ENCODE measurements at regions not wholly inside any gene's neighbourhood (a gene's known extent, or its start where the extent isn't known, plus 50 kb on each side); places are given as distances from the start of the nearest gene placed in this dataset.

DNA sequence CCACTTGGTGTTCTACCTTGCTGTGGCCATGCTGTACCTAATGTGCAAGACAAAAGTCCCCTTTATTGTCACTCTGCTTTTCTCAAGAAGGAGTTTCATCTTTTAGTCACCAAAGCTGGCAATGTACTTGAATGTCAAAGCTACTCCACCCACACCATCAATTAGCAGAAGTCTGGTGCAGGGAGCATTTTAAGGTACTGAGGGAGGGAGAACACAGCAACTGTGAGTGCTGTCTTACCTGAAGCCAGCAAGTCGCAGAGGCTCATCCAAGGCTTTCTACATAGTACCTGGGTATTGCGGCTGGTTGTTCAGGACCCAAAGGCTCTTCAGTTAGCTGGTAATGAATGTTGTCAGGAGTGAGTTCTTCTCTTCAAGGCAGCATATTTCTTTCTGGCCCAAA lies 820.4 kb downstream of the OTOL1 start:
- TF ChIP-seq, protein P1, sequence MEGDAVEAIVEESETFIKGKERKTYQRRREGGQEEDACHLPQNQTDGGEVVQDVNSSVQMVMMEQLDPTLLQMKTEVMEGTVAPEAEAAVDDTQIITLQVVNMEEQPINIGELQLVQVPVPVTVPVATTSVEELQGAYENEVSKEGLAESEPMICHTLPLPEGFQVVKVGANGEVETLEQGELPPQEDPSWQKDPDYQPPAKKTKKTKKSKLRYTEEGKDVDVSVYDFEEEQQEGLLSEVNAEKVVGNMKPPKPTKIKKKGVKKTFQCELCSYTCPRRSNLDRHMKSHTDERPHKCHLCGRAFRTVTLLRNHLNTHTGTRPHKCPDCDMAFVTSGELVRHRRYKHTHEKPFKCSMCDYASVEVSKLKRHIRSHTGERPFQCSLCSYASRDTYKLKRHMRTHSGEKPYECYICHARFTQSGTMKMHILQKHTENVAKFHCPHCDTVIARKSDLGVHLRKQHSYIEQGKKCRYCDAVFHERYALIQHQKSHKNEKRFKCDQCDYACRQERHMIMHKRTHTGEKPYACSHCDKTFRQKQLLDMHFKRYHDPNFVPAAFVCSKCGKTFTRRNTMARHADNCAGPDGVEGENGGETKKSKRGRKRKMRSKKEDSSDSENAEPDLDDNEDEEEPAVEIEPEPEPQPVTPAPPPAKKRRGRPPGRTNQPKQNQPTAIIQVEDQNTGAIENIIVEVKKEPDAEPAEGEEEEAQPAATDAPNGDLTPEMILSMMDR (conservative IDR thresholded peaks at IDR 0.05), result no peak

DNA sequence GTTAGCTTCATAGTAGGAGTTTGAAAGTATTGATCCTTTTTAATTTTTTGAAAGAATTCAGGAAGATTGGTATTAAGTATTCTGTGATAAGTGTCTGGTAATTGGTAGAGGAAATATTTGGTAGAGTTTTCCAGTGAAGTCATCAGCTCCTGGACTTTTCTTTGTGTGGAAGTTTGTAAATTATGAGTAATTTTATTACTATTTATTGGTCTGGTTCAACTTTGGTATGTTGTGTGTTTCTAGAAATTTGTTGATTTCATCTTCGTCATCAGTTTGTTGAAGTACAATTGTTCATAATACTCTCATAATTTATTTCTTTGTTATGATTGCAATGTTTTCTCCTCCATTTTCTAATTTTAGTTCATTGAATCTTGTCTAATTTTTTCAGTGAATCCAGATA lies 832.0 kb downstream of the OTOL1 start:
- H3K36me3 Mint-ChIP-seq (ENCODE audit: low read depth), result no peaks in the 10 kb centered on the region
- DNase-seq (ENCODE audit: low read depth, low spot score), result no peak
- no peaks in the 10 kb centered on the region for H3K27me3 Mint-ChIP-seq (ENCODE audit: low read depth)
- H3K27ac Mint-ChIP-seq (ENCODE audit: unreplicated experiment), result no peak overlapping the region
- no peaks in the 10 kb centered on the region for H3K4me1 Mint-ChIP-seq
- H3K9me3 Mint-ChIP-seq, result no peaks in the 10 kb centered on the region
- TF ChIP-seq, protein P1 (conservative IDR thresholded peaks at IDR 0.05), result no peak
- no peak overlapping the region for H3K4me3 Mint-ChIP-seq

More for the DNA sequence above, 820.4 kb downstream of the OTOL1 start:
- Mint-ChIP-seq H3K9me3 (peaks cover 18% of the 10 kb centered on the region), H3K27me3 (ENCODE audit: low read depth) (no peaks in the 10 kb centered on the region), H3K36me3 (ENCODE audit: low read depth) (no peaks in the 10 kb centered on the region), H3K4me3 (no peak overlapping the region), H3K27ac (ENCODE audit: unreplicated experiment) (no peak overlapping the region), H3K4me1 (no peaks in the 10 kb centered on the region)
- DNase-seq (ENCODE audit: low read depth, low spot score), result no peak

DNA sequence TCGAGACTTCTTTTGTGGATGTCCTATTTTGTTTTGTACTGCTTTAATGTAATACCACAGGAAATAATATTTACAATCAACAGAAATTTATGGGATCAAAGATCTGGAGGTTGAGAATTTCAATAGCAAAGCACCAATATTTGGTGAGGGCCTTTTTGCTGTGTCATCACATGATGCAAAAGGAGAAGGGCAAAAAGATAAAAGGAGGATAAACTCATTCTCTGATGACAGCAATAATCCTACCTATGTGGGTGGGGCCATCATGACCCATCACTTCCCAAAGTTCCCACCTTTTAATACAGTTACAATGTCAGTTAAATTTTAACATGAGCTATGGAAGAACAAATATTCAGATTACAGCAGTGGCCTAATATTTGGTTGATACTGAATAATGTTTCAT lies 832.9 kb downstream of the OTOL1 start:
- no peak overlapping the region for H3K27ac Mint-ChIP-seq (ENCODE audit: unreplicated experiment)
- no peak for DNase-seq (ENCODE audit: low read depth, low spot score)
- no peak overlapping the region for H3K4me3 Mint-ChIP-seq
- peaks cover 7% of the 10 kb centered on the region for H3K9me3 Mint-ChIP-seq
- TF ChIP-seq, protein P1 (conservative IDR thresholded peaks at IDR 0.05), result no peak
- H3K27me3 Mint-ChIP-seq (ENCODE audit: low read depth), result no peaks in the 10 kb centered on the region
- no peaks in the 10 kb centered on the region for H3K36me3 Mint-ChIP-seq (ENCODE audit: low read depth)
- no peaks in the 10 kb centered on the region for H3K4me1 Mint-ChIP-seq

DNA sequence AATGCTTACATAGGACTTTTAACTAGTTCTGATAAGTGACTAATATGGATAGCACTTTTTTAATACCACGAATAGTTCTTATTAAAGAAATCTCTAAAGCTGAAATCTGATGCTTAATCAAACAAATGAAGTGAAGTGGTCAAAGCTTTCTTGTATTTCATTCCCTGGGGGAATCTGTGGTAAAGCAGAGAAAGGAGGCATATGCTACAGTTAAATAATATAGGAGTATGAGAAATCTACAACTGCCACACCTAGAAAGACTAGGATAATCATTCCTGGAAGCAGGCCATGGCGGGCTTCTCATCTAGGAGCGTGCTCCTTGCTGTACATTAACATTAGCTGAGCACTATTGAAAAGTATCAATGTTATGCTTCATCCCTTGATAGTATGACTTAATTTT lies 835.7 kb downstream of the OTOL1 start:
- no peak overlapping the region for H3K27ac Mint-ChIP-seq (ENCODE audit: unreplicated experiment)

DNA sequence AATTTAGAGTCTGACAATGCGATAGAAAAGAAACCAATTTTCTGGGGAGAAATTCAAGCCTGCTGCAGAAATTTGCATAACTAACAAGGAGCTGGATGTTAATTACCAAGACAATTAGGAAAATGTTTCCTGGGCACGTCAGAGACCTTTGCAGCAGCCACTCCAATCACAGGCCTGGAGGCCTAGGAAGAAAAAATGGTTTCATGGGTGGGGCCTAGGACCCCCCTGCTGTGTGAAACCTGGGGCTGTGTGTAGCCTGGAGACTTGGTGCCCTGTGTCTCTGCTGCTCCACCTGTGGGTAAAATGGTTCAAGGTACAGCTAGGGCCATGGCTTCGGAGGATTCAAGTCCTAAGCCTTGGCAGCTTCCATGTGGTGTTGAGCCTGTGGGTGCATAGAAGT lies 837.9 kb downstream of the OTOL1 start:
- peaks cover 9% of the 10 kb centered on the region for H3K9me3 Mint-ChIP-seq
- no peaks in the 10 kb centered on the region for H3K36me3 Mint-ChIP-seq (ENCODE audit: low read depth)
- DNase-seq (ENCODE audit: low read depth, low spot score), result no peak
- H3K27me3 Mint-ChIP-seq (ENCODE audit: low read depth), result no peaks in the 10 kb centered on the region
- H3K27ac Mint-ChIP-seq (ENCODE audit: unreplicated experiment), result no peak overlapping the region
- TF ChIP-seq, protein P1 (conservative IDR thresholded peaks at IDR 0.05), result no peak
- H3K4me1 Mint-ChIP-seq, result no peaks in the 10 kb centered on the region
- H3K4me3 Mint-ChIP-seq, result no peak overlapping the region

More for the DNA sequence above, 835.7 kb downstream of the OTOL1 start:
- no peak overlapping the region for H3K4me3 Mint-ChIP-seq
- H3K36me3 Mint-ChIP-seq (ENCODE audit: low read depth), result no peaks in the 10 kb centered on the region
- H3K4me1 Mint-ChIP-seq, result no peaks in the 10 kb centered on the region
- peaks cover 9% of the 10 kb centered on the region for H3K9me3 Mint-ChIP-seq
- no peaks in the 10 kb centered on the region for H3K27me3 Mint-ChIP-seq (ENCODE audit: low read depth)
- TF ChIP-seq, protein P1 (conservative IDR thresholded peaks at IDR 0.05), result no peak
- DNase-seq (ENCODE audit: low read depth, low spot score), result no peak

DNA sequence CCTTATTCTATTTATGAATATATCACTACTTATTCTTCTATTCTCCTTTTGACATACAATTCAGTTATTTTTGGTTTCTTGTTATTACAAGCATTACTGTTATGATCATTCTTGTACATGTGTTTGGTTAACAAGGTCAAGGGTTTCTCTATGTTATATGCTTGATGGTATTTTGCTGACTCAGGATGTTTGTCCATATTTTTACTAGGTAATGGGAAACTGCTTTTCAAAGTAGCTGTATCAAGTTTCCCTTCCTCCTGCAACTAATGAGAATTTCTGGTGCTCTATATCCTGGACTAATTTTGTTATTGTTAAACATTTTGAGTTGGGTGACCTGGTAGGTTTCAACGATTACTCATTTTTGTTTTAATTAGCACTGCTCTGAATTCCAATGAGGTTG lies 841.0 kb downstream of the OTOL1 start:
- Mint-ChIP-seq H3K36me3 (ENCODE audit: low read depth) (no peaks in the 10 kb centered on the region), H3K27me3 (ENCODE audit: low read depth) (no peaks in the 10 kb centered on the region), H3K27ac (ENCODE audit: unreplicated experiment) (no peak overlapping the region), H3K4me1 (peaks cover 4% of the 10 kb centered on the region), H3K9me3 (peaks cover 13% of the 10 kb centered on the region), H3K4me3 (no peak overlapping the region)
- DNase-seq (ENCODE audit: low read depth, low spot score), result no peak
- TF ChIP-seq, protein P1 (conservative IDR thresholded peaks at IDR 0.05), result no peak

All from neural crest cell (in vitro differentiated cells).